ENCODE measurements at regions not wholly inside any gene's neighbourhood (a gene's known extent, or its start where the extent isn't known, plus 50 kb on each side); places are given as distances from the start of the nearest gene placed in this dataset.

GRCh38 chr10:65314253-65314652 is 1611.6 kb upstream of the LRRTM3 start:
- FAIRE-seq (no peak), DNase-seq (ENCODE audit: low spot score) (no peak)

GRCh38 chr10:65319493-65319892 is 1606.3 kb upstream of the LRRTM3 start:
- no peak for FAIRE-seq
- DNase-seq (ENCODE audit: low spot score): no peak

DNA sequence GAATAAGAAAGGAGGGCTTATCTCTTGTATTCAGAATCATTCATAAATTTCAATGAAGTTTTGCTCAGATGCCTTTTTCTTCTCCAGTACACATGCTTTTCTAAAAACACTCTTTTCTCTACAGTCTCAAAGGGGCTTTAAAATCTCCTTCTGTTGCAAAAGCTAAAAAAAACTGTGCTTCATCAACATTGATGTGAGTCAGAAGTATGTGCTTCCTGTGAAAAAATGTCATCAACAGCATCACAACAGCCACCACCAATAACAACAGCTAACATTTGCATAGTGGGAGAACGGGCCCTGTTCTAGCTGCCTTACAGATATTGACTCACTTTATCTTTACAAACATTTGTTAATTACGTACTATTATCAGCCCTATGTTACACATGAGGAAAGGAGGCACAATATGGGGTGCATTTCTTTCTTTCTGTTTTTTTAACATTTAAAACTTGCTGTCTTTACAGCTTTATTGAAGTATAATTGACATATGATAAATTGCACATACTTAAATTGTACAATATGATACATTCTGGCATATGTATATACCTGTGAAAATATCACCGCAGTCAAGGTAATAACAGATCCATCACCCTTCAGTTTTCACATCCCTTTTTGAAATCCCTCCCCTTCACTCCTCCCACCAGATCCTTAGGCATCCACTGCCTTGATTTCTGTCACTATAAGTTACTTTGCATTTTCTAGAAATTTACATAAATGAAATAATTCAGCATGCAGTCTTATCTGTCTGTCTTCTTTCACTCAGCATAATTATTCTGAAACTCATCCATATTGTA is 1605.4 kb upstream of the LRRTM3 start:
- FAIRE-seq: no peak

GRCh38 chr10:65323802-65324201 is 1602.0 kb upstream of the LRRTM3 start:
- no peak for FAIRE-seq

More for the DNA sequence above, 1605.4 kb upstream of the LRRTM3 start:
- no peak for DNase-seq (ENCODE audit: low spot score)

GRCh38 chr10:65325913-65326312 is 1599.9 kb upstream of the LRRTM3 start:
- DNase-seq (ENCODE audit: low spot score) (no peak), FAIRE-seq (no peak)

More at GRCh38 chr10:65323802-65324201, 1602.0 kb upstream of the LRRTM3 start:
- no peak for DNase-seq (ENCODE audit: low spot score)

- DNase-seq (ENCODE audit: low spot score) (no peak), FAIRE-seq (no peak)
Observed at GRCh38 chr10:65328486-65328885, 1597.3 kb upstream of the LRRTM3 start.

- FAIRE-seq: no peak
- DNase-seq (ENCODE audit: low spot score): no peak
Observed at GRCh38 chr10:65335311-65335710, 1590.5 kb upstream of the LRRTM3 start.

GRCh38 chr10:65340340-65340739 is 1585.5 kb upstream of the LRRTM3 start:
- FAIRE-seq (no peak), DNase-seq (ENCODE audit: low spot score) (no peak)

- FAIRE-seq (no peak), DNase-seq (ENCODE audit: low spot score) (no peak)
Observed at GRCh38 chr10:65341323-65341925, 1584.4 kb upstream of the LRRTM3 start.

DNA sequence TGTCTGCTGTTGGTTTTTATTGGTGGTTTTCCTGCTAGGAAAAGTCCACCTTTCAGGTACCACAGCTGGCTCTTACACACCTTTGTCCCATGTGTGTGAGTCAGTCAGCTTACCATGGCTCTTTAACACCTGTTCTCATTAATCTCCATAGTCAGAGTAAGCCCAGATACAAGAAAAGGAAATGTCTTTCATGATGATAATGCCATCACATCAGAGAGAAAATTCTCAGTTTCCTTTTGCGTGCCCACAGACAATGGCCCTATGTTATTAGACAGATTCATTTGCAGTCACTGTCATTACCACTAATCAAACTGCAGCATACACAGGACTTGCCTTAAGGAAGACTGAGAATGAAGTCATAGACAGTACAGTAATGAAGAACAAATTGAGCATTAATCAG is 1583.6 kb upstream of the LRRTM3 start:
- FAIRE-seq (no peak), DNase-seq (ENCODE audit: low spot score) (no peak)

DNA sequence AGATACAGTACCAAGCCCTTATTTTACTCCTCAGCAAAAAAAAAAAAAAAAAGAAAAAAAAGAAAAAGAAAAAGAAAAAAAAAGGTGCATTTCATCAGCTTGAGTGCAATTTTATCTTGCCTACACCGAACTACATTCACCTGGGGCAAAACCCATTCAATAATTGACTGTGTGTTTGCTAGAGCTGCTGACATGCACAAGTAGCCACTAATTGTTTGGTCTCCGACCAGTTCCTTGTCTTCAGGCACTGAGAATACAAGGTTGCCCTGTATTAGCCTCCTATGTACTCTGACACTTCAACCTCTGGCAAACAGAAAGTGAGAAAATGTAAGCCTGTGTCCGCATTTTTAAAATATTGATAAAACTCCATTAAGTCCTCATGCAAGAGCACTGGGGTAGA is 1579.4 kb upstream of the LRRTM3 start:
- FAIRE-seq (no peak), DNase-seq (ENCODE audit: low spot score) (no peak)

DNA sequence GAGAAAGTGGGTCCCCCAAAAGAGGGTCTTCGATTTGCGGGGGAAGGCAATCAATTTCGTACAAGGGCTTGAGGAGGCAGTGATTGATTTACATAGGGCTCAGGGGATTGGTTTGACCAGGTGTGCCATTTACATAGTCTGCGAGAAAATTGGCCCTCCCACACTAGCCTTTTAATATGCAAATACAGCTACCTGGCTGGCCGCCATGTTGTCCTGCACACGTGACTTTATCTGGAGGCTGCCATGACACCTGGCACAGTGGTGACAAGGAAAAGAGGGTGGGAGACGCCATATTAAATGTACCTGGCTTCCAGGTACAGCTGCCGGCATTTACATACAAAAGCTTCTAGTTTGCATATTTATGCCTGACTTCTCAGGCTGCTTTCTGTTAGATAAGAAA is 1577.2 kb upstream of the LRRTM3 start:
- FAIRE-seq (no peak), DNase-seq (ENCODE audit: low spot score) (no peak)

GRCh38 chr10:65350611-65351010 is 1575.2 kb upstream of the LRRTM3 start:
- DNase-seq (ENCODE audit: low spot score) (no peak), FAIRE-seq (no peak)

DNA sequence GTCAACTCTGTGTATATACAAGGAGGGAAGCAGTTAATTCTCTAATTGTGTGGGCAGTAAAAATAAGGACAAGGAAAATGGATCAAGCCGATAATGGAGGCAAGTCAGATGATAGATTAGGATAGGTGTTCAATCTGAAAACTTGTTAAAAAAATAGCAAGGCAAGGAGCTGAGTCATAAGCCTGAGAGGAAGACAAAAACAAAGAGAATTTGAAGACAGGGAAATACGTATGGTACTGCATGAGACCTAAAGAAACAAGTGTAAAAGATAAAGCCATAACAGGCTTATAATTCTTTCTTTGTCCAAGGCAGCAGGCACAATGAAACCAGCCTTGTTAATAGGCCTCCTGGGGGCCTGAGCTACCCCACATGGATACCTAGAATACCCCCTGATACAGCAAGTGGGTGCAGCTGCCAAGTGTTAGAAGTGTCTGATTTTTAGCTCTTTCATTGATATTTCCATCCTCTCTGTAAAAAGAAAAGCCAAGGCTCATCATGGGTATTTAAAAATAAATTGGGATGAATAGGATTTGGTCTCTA is 1570.6 kb upstream of the LRRTM3 start:
- FAIRE-seq: no peak
- DNase-seq (ENCODE audit: low spot score): no peak

GRCh38 chr10:65358565-65358964 is 1567.3 kb upstream of the LRRTM3 start:
- DNase-seq (ENCODE audit: low spot score) (no peak), FAIRE-seq (no peak)

GRCh38 chr10:65360497-65360896 is 1565.3 kb upstream of the LRRTM3 start:
- FAIRE-seq: no peak
- no peak for DNase-seq (ENCODE audit: low spot score)

- DNase-seq (ENCODE audit: low spot score): no peak
- FAIRE-seq: no peak
Observed at GRCh38 chr10:65365878-65366277, 1560.0 kb upstream of the LRRTM3 start.

DNA sequence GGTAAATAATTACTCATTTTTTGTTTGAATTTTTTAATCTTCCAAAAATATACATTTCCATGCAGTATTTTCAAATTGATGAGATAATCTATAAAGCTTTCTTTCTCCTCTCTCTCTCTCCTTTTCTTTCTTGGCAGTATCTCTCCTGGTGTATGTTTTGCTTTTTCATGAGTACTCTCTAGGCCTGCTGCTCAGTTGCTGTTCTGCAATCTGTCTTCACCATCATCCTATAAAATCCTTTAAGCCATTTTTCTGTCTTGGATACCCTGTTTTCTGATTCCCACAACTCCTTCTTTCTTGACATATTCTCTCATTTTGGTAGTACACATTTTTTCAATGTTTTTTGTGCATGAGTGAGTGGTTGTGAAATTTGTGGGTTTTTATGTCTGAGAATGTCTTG is 1558.1 kb upstream of the LRRTM3 start:
- FAIRE-seq: no peak

DNA sequence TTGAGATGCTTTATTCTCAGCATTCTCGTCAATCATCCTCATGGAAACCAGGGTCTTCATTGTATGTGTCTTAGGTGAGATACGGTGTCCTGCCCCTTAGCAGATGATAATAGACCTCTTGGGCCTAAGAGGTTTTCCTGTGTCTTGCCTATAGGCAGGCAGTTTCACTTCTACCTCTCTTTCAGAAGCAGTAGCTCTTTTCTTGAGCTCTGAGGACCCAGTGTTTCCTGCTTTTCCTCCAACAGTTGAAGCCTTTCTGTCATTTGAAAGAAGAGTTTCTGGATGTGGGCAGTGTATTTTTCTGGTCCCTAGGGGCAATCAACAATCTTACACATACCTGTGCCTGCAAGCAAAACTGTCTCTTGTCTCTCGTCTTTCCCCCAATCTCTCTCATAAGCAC is 1550.3 kb upstream of the LRRTM3 start:
- DNase-seq (ENCODE audit: low spot score): no peak
- FAIRE-seq: no peak

More for the DNA sequence above, 1558.1 kb upstream of the LRRTM3 start:
- no peak for DNase-seq (ENCODE audit: low spot score)

DNA sequence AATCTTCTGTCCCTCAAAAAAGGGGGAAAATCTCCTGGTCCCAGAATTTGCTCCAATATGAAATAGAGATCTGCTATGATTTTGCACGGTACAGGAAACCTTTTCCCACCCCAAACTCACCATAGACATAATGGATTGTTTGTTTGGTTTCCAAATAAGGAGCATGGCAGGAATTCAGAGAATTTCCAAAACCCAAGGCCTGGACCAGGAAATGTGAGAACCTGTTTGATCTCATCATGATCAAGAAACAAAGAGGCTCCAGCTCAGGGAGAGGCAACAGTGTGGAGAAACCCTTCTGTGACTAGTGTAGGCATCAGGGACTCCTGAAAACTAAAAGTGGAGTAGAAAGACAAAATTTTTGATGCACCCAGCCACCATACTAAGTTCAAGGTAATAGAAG is 1548.1 kb upstream of the LRRTM3 start:
- no peak for FAIRE-seq

DNA sequence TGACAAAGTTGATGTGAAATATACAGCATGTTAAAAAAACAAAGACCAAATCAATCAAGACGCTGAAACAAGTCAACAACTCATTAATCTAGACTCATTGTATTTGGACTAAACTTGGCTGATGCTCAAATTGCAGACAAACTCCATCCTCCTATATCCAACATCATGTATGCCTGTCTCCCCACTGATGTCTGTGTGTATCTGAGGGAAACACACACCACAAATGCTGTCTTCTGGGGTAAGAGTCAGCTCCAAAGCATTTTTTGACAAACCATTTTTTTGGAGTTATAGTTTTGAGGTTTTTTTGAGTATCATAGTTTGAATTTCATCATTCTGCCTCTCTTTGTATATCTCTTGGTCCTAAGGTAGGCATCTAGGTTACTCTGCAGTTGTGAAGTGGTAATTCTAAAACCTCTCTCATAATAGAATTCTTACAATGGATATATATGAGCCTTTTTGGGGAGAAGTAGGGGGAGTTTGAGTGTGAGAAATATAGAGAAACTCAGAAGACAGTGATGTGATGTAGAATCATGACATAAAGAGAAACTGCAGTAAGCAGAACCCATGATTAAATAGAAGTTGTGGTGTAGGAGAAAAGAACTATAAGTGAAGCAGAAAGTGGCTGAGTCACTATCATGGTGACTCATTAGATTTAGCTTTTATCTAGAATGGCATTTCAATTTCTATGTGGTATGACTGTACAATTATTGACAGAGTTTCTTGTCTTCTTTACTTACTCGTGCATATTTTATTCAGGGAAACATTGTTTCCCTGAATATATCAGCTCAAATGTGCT is 1531.1 kb upstream of the LRRTM3 start:
- DNase-seq (ENCODE audit: low spot score) (peak; percentile 83), FAIRE-seq (peak; percentile 97)

More for the DNA sequence above, 1548.1 kb upstream of the LRRTM3 start:
- no peak for DNase-seq (ENCODE audit: low spot score)

- no peak for DNase-seq (ENCODE audit: low spot score)
- FAIRE-seq: no peak
Observed at GRCh38 chr10:65395631-65396030, 1530.2 kb upstream of the LRRTM3 start.

Data from RCC 7860 (cell line).